K562 (cell line): ENCODE measurements at regions not wholly inside any gene's neighbourhood (a gene's known extent, or its start where the extent isn't known, plus 50 kb on each side); places are given as distances from the start of the nearest gene placed in this dataset.

ENCODE experiments used
- ATAC-seq: fragments of 200-7000 bp; cut with Tn5 transposase; 3 replicates; pipeline ENCODE4 v1.9.1; 2020; ENCODE audit warnings: moderate library complexity
- BruUV-seq: library from RNA; stranded (reverse); fragments of 400-500 nt; replicated peaks from 2 replicates; lab custom pipeline; 2021; lab: Mats Ljungman, UMichigan
- CTCF ChIA-PET: fragments of 300-600 bp; formaldehyde crosslinking; extraction: SDS; loops from one replicate; lab custom pipeline; 2021; ENCODE audit warnings: low intra/inter-chr PET ratio; lab: Yijun Ruan, JAX
- POLR2A ChIA-PET: fragments of 300-600, 350-650 bp; sonication (Branson Sonifier 250); formaldehyde crosslinking; extraction: SDS; loops from one replicate; lab custom pipeline; 2021; ENCODE audit warnings: antibody characterized with exemption, inconsistent platforms; lab: Yijun Ruan, JAX
- DNase-seq, 4 experiments: peaks; one replicate each; pipeline versions ENCODE4 v3.0.0 to v3.0.0-alpha.2; 2011 to 2018; ENCODE audit warnings: low spot score in 3 of 4, mixed read lengths in 3 of 4; ENCODE audit errors: extremely low read depth in 1 of 4
- FAIRE-seq: peaks from 2 replicates; lab custom pipeline; 2011; peaks lifted over from hg19 to GRCh38; lab: Jason Lieb, UNC
- H2AFZ ChIP-seq: 2 replicates; pipeline ENCODE4 v1.6.0; 2011; ENCODE audit warnings: low read depth, low read length, control low read depth, inconsistent platforms
- H3K27ac ChIP-seq: fragments of 200-600 bp; 3 replicates; pipeline ENCODE4 v1.8.0; 2011; ENCODE audit warnings: low read depth, mild to moderate bottlenecking, control low read depth, inconsistent platforms, low read length, moderate library complexity, mixed read lengths; ENCODE audit errors: extremely low read depth
- H3K27me3 ChIP-seq, 2 experiments: fragments of 300-600 bp in 1 of 2; 2 replicates in 1 of 2; 3 replicates in 1 of 2; pipeline versions ENCODE4 v1.6.0 to v1.8.0; 2011; ENCODE audit warnings: inconsistent platforms in 2 of 2, low read length in 2 of 2, mild to moderate bottlenecking in 1 of 2, mixed read lengths in 1 of 2, moderate library complexity in 1 of 2; ENCODE audit not compliant: control insufficient read depth in 2 of 2, insufficient read depth in 2 of 2
- H3K36me3 ChIP-seq: fragments of 300-600 bp; 3 replicates; pipeline ENCODE4 v1.8.0; 2011; ENCODE audit warnings: mild to moderate bottlenecking, low read length, inconsistent platforms; ENCODE audit not compliant: control insufficient read depth, insufficient read depth
- H3K4me1 ChIP-seq, 2 experiments: fragments of 200-600 bp in 1 of 2; replicated peaks in 1 of 2; 2 replicates in 1 of 2; 3 replicates in 1 of 2; pipeline versions ENCODE4 v1.5.1 to v1.8.0; 2011; ENCODE audit warnings: inconsistent platforms in 2 of 2, low read length in 2 of 2, mild to moderate bottlenecking in 1 of 2, mixed read lengths in 1 of 2, moderate library complexity in 1 of 2; ENCODE audit not compliant: control insufficient read depth in 2 of 2, insufficient read depth in 2 of 2
- H3K4me2 ChIP-seq: 2 replicates; pipeline ENCODE4 v1.6.1; 2011; ENCODE audit warnings: low read length, control low read depth, inconsistent platforms, mixed read lengths; ENCODE audit not compliant: insufficient read depth
- H3K4me3 ChIP-seq: fragments of 200-600 bp; sonication (generic), shearing (Covaris generic); 2 replicates; pipeline ENCODE4 v1.5.1; 2016; ENCODE audit warnings: control low read depth, inconsistent platforms
- H3K79me2 ChIP-seq: fragments of 200-600 bp; 3 replicates; pipeline ENCODE4 v1.8.0; 2011; ENCODE audit warnings: low read length, inconsistent platforms; ENCODE audit not compliant: control insufficient read depth, insufficient read depth
- H3K9ac ChIP-seq, 2 experiments: 2 replicates each; pipeline versions ENCODE4 v1.6.0 to v1.6.1; 2011; ENCODE audit warnings: low read depth in 2 of 2, low read length in 2 of 2, control low read depth in 1 of 2, inconsistent platforms in 1 of 2, mild to moderate bottlenecking in 1 of 2, mixed read lengths in 1 of 2; ENCODE audit not compliant: insufficient read depth in 1 of 2
- H3K9me1 ChIP-seq: one replicate; pipeline ENCODE4 v1.6.0; 2011; ENCODE audit warnings: inconsistent platforms, mild to moderate bottlenecking, low read length, moderate library complexity; ENCODE audit not compliant: control insufficient read depth, insufficient read depth
- H3K9me3 ChIP-seq: replicated peaks from 2 replicates; pipeline ENCODE4 v1.5.1; 2011; ENCODE audit warnings: low read depth, low read length, inconsistent platforms; ENCODE audit not compliant: control insufficient read depth, insufficient read depth
- H4K20me1 ChIP-seq: replicated peaks from 2 replicates; pipeline ENCODE4 v1.6.1; 2011; ENCODE audit warnings: low read length, inconsistent platforms, mixed read lengths; ENCODE audit not compliant: control insufficient read depth, insufficient read depth
- BHLHE40 ChIP-seq: IDR thresholded peaks from 2 replicates; pipeline ENCODE4 v1.6.1; 2011; ENCODE audit warnings: low read length, improper control_type of control experiment
- CCNT2 ChIP-seq: IDR thresholded peaks from 2 replicates; pipeline ENCODE4 v1.6.1; 2011; ENCODE audit warnings: borderline replicate concordance, low read depth, mild to moderate bottlenecking, moderate library complexity, mixed read lengths, low read length; ENCODE audit not compliant: insufficient read length; ENCODE audit errors: extremely low read depth
- CREBBP ChIP-seq: IDR thresholded peaks from one replicate; pipeline ENCODE4 v1.6.1; 2012; ENCODE audit warnings: low read depth, mild to moderate bottlenecking, control low read depth, inconsistent platforms, low read length
- ID3 ChIP-seq, 2 experiments: fragments of 250-450 bp in 1 of 2; fragments of 450-650 bp in 1 of 2; sonication (Bioruptor Pico) in 1 of 2; IDR thresholded peaks; 2 replicates each; pipeline versions ENCODE4 v1.6.1 to v1.8.0; 2016 to 2021; ENCODE audit warnings: mild to moderate bottlenecking in 2 of 2, moderate library complexity in 2 of 2, missing compliant biosample characterization in 1 of 2, missing genetic modification characterization in 1 of 2
- IRF1 ChIP-seq: sonication (generic); formaldehyde crosslinking; IDR thresholded peaks from 2 replicates; pipeline ENCODE4 v1.8.0; 2022; ENCODE audit warnings: missing genetic modification reagents, mild to moderate bottlenecking, borderline replicate concordance
- KAT2B ChIP-seq: IDR thresholded peaks from one replicate; pipeline ENCODE4 v1.6.1; 2012; ENCODE audit warnings: low read depth, mild to moderate bottlenecking, control low read depth, inconsistent platforms, low read length, moderate library complexity
- NUFIP1 ChIP-seq: fragments of 450-650 bp; IDR thresholded peaks from 2 replicates; pipeline ENCODE4 v1.6.1; 2018; ENCODE audit not compliant: partially characterized antibody
- RFX5 ChIP-seq: IDR thresholded peaks from 2 replicates; pipeline ENCODE4 v1.6.1; 2011; ENCODE audit warnings: low read depth, mild to moderate bottlenecking, improper control_type of control experiment, low read length
- SMAD4 ChIP-seq: fragments of 250-450 bp; sonication (Bioruptor Pico); conservative IDR thresholded peaks from 2 replicates; pipeline ENCODE4 v1.8.0; 2021; ENCODE audit warnings: inconsistent platforms, mild to moderate bottlenecking, moderate library complexity
- ZNF134 ChIP-seq: fragments of 250-450 bp; sonication (Bioruptor Pico); conservative IDR thresholded peaks from 2 replicates; pipeline ENCODE4 v1.4.0; 2020
- ZNF224 ChIP-seq: sonication (generic); formaldehyde crosslinking; IDR thresholded peaks from 2 replicates; pipeline ENCODE4 v1.8.0; 2022; ENCODE audit warnings: mild to moderate bottlenecking, missing genetic modification reagents
- ZNF280A ChIP-seq: fragments of 450-650 bp; IDR thresholded peaks from 2 replicates; pipeline ENCODE4 v1.6.1; 2018; ENCODE audit warnings: mild to moderate bottlenecking, low read depth; ENCODE audit not compliant: partially characterized antibody
- ZNF583 ChIP-seq: fragments of 250-450 bp; sonication (Bioruptor Pico); IDR thresholded peaks from 2 replicates; pipeline ENCODE4 v1.4.0; 2020
- ZSCAN29 ChIP-seq: fragments of 450-650 bp; IDR thresholded peaks from 2 replicates; pipeline ENCODE4 v1.6.1; 2017
- WGBS: fragments of 100-300 bp; shearing (Covaris generic); methylation state at CpG from one replicate; pipeline ENCODE4 v1.1.6; 2016; ENCODE audit warnings: low coverage, mixed read lengths; ENCODE audit not compliant: insufficient coverage; ENCODE audit errors: missing lambda C conversion rate; 5-methylcytosine and 5-hydroxymethylcytosine counted together
- in situ Hi-C: fragments of 300-500 bp; cut with MboI; formaldehyde crosslinking; loops from 4 replicates; pipeline ENCODE4 v1.15.0; 2018; ENCODE audit warnings: inconsistent platforms, mixed read lengths
- intact Hi-C: fragments of 100-400 bp; cut with micrococcal nuclease; formaldehyde crosslinking; loops from 2 replicates; pipeline ENCODE4 v1.14.2; 2022

- peak; percentile 74; the same call in 1 of the 2 replicates for TF ChIP-seq ZNF134
- TF ChIP-seq SMAD4 (CRISPR knock-in tag), result no peak
- TF ChIP-seq ZNF224 (CRISPR knock-in tag), result no peak
- no peak for TF ChIP-seq KAT2B
- no peak for ATAC-seq
- in situ Hi-C loops (no loop called here), intact Hi-C loops (no loop called here)
- Histone ChIP-seq H3K36me3 (no peaks in the 10 kb centered on the region), H2AFZ (no peak overlapping the region), H4K20me1 (no peaks in the 10 kb centered on the region), H3K79me2 (no peaks in the 10 kb centered on the region), H3K27ac (no peak overlapping the region), H3K4me2 (no peak overlapping the region), H3K4me1 (no peaks in the 10 kb centered on the region), H3K4me3 (no peak overlapping the region), H3K27me3 (no peaks in the 10 kb centered on the region), H3K9me3 (no peaks in the 10 kb centered on the region), H3K9me1 (no peaks in the 10 kb centered on the region), H3K9ac (no peak overlapping the region)
- POLR2A ChIA-PET, result no interaction called here
- no peak for FAIRE-seq
- WGBS, result 0% methylated on average over 3 of the region's 3 CpGs
- DNase-seq, result no peak
- no TSS peak for BruUV-seq
- CTCF ChIA-PET, result no interaction called here
Observed at GRCh38 chr9:107198718-107199117, 84.4 kb upstream of the RAD23B start.

GRCh38 chr9:107208121-107208520 is 75.0 kb upstream of the RAD23B start:
- H3K9me1 ChIP-seq, result peaks cover 3% of the 10 kb centered on the region
- no peak overlapping the region for H3K27ac ChIP-seq
- ChIA-PET CTCF (no interaction called here), POLR2A (no interaction called here)
- no peak overlapping the region for H2AFZ ChIP-seq
- peaks cover 4 to 9% of the 10 kb centered on the region in 2 experiments; a peak in 4 of 5 replicates for H3K27me3 ChIP-seq
- 0% methylated on average over 3 of the region's 3 CpGs for WGBS
- in situ Hi-C loops, result no loop called here
- no peaks in the 10 kb centered on the region for H4K20me1 ChIP-seq
- ATAC-seq, result no peak
- H3K4me2 ChIP-seq, result no peak overlapping the region
- intact Hi-C loops, result no loop called here
- H3K9ac ChIP-seq, result no peak overlapping the region
- H3K4me1 ChIP-seq, result no peaks in the 10 kb centered on the region
- DNase-seq, result no peak
- no peaks in the 10 kb centered on the region for H3K79me2 ChIP-seq
- FAIRE-seq, result no peak
- no peaks in the 10 kb centered on the region for H3K36me3 ChIP-seq
- H3K4me3 ChIP-seq, result no peak overlapping the region
- TF ChIP-seq ZNF280A (no peak), CREBBP (no peak), ZSCAN29 (no peak), NUFIP1 (no peak), BHLHE40 (no peak), ZNF583 (CRISPR knock-in tag) (no peak), ID3 (CRISPR knock-in tag; IDR thresholded peaks at IDR 0.05) (no peak), ID3 (tag; IDR thresholded peaks at IDR 0.05) (no peak), CCNT2 (no peak), RFX5 (no peak), IRF1 (no peak)
- no peaks in the 10 kb centered on the region for H3K9me3 ChIP-seq
- BruUV-seq, result no TSS peak
